ENCODE measurements at regions not wholly inside any gene's neighbourhood (a gene's known extent, or its start where the extent isn't known, plus 50 kb on each side); places are given as distances from the start of the nearest gene placed in this dataset.

GRCh38 chr16:72426386-72426785, 254.4 kb upstream of the PMFBP1 start:
- DNase-seq (ENCODE audit: low read depth in 1 of 2, low spot score in 1 of 2): no peak
- H3K27me3 ChIP-seq (ENCODE audit: insufficient read depth, poor library complexity, severe bottlenecking): no peaks in the 10 kb centered on the region
- H3K4me3 ChIP-seq (replicated peaks; ENCODE audit: insufficient read depth, low read length): no peak overlapping the region
- TF ChIP-seq POLR2AphosphoS5 (IDR thresholded peaks at IDR 0.05; ENCODE audit: low read depth) (no peak), REST (IDR thresholded peaks at IDR 0.05; ENCODE audit: insufficient replicate concordance, low read depth) (no peak), SPI1 (IDR thresholded peaks at IDR 0.05; ENCODE audit: borderline replicate concordance, low read depth) (no peak), GABPA (IDR thresholded peaks at IDR 0.05; ENCODE audit: low read depth) (no peak), CTCF (IDR thresholded peaks at IDR 0.05; ENCODE audit: insufficient read depth, low read length) (no peak)
- H3K27ac ChIP-seq (replicated peaks): no peak overlapping the region

DNA sequence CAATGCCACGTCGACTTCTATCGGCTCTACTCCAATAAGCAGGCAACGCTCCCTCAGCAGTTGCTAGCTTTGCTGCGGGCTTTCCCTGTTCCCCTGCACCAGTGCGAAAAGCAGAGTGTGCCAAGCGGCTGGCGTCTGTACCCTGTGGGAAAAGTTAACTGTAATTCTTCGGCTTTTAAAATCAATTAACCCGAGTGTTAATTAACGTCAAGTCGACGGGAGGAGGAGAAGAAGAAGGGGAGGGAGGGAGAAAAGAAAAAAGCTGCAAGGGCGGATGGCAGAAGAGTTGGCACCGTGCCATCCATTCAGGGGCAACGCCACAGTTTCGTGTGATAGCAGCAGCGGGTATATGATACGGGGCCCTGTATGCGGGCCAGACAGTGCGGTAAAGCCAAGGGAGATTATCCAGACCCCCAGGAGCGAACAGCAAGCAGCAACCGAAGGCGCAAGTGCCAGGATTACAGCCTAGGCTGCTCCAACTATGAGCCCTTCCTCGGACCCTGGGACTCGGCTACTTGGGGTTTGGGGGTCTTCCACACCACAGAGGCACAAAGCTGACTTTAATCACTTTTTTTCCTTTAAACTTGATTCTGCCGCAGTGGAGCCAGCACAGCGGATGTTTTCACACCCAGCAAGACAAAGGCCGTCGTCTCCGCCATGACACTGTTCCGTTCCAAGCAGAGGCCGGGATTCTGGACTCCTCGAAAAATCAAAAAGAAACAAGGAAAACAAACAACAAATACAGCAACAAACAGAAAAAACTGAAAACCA, 253.8 kb upstream of the PMFBP1 start:
- no peaks in the 10 kb centered on the region for H3K27me3 ChIP-seq (ENCODE audit: insufficient read depth, poor library complexity, severe bottlenecking)

More for the DNA sequence above, 253.8 kb upstream of the PMFBP1 start:
- no peak for TF ChIP-seq CTCF (IDR thresholded peaks at IDR 0.05; ENCODE audit: insufficient read depth, low read length)
- no peak for TF ChIP-seq POLR2AphosphoS5 (IDR thresholded peaks at IDR 0.05; ENCODE audit: low read depth)
- no peak for TF ChIP-seq REST (IDR thresholded peaks at IDR 0.05; ENCODE audit: insufficient replicate concordance, low read depth)
- TF ChIP-seq GABPA (IDR thresholded peaks at IDR 0.05; ENCODE audit: low read depth): no peak
- no peak for TF ChIP-seq SPI1 (IDR thresholded peaks at IDR 0.05; ENCODE audit: borderline replicate concordance, low read depth)
- Histone ChIP-seq H3K27ac (replicated peaks) (no peak overlapping the region), H3K4me3 (replicated peaks; ENCODE audit: insufficient read depth, low read length) (no peak overlapping the region)
- no peak for DNase-seq (ENCODE audit: low read depth in 1 of 2, low spot score in 1 of 2)

All from HL-60 (cell line).